GM19351 (cell line): ENCODE measurements at regions not wholly inside any gene's neighbourhood (a gene's known extent, or its start where the extent isn't known, plus 50 kb on each side); places are given as distances from the start of the nearest gene placed in this dataset.

Experiments used
- ATAC-seq: cut with Tn5 transposase; IDR thresholded peaks from one replicate; pipeline ENCODE4 v1.9.1; 2021; ENCODE audit warnings: mild to moderate bottlenecking, moderate library complexity; ENCODE audit not compliant: unreplicated experiment

DNA sequence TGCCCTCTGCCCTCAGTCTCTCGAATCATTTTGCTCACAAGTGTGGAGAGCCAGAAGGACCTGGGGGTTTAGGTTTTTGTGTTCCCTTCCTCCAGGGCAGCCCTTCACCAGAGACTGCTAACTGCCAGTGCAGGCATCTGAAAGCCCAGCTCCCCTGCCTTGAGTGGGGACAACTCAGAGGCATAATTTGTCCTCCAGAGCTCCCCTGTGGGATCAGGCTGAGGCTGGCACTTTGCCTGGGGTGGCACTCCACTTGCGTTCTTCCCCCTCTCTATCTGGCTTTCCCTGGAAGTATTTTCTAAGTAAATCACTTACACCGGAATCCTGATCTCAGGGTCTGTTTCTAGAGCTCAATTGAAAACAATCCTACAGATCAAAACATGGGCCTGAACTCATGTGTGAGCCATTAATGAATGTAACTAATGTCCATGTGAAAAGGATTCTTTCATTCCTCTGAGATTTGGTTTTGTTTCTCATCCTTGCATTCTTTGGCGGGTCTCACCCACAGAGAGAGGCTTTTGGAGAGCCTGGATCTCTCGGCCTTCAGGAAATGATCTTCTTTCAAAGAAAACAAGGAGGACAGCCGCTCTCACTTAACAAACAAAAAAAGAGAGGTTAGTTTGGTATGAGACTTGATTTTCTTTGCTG, 125.7 kb upstream of the RIPOR2 start:
- no peak for ATAC-seq

DNA sequence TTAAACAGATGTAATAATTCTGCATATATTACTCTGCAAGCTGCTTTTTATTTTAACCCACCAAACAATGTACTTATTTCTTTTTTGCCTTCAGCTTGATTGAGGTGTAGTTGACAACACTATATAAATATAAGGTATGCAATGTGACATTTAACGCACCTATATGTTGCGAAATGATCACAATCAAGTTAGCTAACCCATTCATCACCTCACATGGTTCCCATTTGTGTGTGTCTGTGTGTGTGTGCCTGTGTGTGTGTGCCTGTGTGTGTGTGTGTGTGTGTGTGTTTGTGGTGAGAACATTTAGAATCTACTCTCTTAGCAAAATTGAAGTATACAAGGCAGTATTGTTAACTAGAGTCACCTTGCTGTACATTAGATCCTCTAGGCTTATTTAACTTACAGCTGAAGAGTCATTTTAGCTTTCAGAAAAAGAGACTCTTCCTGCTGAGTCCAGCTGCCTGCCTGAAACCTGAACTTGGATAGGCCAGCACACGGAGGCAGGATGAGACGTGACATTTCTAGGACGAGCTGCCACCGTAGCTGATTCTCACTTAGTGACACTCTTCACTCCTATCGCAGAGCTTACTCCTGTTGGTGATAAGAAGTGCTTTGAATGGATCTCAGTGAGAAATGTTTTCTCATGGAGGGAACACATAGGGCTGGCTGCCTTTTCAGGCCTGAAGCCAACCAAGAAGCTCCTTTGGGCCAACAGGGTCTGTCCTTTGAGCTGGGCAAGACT, 126.5 kb upstream of the RIPOR2 start:
- ATAC-seq, result no peak

- no peak for ATAC-seq
Measured at GRCh38 chr6:25064006-25064405, 128.2 kb upstream of the RIPOR2 start.

GRCh38 chr6:25065666-25066065, 129.9 kb upstream of the RIPOR2 start:
- ATAC-seq, result no peak

- ATAC-seq, result no peak
Measured at GRCh38 chr6:25066593-25066992, 130.8 kb upstream of the RIPOR2 start.

GRCh38 chr6:25068866-25069265, 133.1 kb upstream of the RIPOR2 start:
- ATAC-seq, result no peak

GRCh38 chr6:25070547-25071366, 135.0 kb upstream of the RIPOR2 start:
- peak; percentile 84 for ATAC-seq

DNA sequence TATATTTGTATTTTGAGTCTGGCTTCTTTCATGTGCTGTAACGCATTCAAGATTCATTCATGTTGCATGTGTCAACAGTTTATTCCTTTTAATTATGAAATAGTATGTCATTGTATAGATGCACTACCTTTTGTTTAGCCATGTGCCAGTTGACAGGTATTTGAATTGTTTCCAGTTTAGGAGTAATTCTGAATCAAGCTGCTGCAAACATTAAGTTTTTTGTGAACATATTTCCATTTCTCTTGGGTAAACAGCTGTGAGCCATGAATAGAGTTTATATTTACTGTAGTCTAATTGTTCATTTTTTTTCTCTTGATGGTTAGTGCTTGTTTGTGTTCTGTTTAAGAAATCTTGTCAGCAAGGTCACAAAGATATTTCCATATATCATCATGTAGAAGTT, 142.4 kb upstream of the RIPOR2 start:
- ATAC-seq, result no peak

- no peak for ATAC-seq
Measured at GRCh38 chr6:25083784-25084507, 148.2 kb upstream of the RIPOR2 start.

DNA sequence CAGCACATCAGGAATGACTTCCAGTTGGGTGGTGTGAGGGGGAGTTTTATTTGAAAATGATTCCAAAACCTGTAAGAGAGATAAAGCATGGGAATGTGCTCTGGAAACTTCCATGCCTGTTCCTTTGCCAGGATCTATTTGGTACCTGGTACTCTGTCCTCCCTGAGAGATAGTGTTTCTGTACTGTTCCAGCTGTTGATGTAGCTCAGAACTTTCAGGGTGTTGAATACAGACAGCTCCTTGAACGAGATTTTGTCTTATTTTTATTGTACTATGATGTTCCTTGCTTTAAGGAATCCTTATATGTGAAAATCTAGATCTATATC, 148.7 kb upstream of the RIPOR2 start:
- no peak for ATAC-seq

DNA sequence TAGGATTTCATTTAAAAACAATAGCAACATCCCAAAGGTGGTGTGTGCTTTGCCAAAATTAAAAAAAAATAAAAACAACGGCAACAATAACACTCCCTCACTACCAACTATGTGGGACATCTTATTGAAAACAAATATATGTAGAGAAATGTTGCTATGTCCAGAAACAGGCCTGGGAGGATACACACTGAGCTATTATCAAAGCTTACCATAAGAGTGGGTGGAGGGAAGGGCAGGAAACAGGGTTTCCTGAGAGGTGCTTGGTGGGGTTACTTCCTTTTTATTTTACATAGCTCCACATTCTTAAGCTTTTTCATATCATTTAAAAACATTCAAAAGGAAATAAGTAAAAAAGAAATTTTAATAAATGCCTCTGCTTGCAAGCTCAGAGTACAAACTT, 150.0 kb upstream of the RIPOR2 start:
- no peak for ATAC-seq

GRCh38 chr6:25086500-25087091, 150.8 kb upstream of the RIPOR2 start:
- no peak for ATAC-seq

DNA sequence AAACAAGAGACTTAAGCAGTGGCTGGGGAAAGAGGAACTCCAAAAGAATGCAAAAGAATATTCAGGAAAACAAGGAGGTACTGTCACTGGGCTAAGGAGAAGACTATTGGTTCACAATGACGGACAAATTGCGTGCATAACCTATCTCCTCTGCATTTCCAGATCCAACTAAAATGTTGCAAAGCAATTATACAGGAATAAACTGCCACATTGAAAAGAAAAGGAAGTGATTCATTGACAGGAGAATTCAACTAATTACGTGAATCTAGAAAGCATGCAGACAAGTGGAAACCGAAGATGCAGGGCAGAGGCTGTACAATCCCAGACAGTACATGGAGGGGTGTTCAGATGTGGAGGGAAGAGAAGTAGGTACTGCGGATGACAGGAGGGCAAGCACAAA, 152.8 kb upstream of the RIPOR2 start:
- ATAC-seq, result no peak

- ATAC-seq, result no peak
Measured at GRCh38 chr6:25089442-25089841, 153.7 kb upstream of the RIPOR2 start.

DNA sequence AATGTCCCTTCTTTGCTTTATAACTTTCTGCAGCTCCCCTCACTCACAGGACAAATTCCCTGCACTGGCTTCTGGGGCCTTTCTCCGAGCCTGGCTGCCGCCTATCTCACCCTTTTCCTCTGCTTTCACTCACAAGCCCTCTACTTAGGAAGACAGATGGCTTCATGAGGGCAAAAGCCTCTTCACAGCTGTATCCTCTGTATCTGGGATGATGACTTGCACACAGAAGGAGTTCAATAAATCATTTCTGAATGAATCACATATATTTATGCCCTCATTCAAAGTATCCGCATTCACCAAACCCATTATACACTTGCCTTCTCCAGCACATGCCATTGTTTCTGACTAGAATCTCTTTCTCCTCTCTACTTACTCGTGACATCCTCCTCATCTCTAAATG, 159.0 kb upstream of the RIPOR2 start:
- ATAC-seq, result no peak

- no peak for ATAC-seq
Measured at GRCh38 chr6:25100288-25100687, 164.5 kb upstream of the RIPOR2 start.

DNA sequence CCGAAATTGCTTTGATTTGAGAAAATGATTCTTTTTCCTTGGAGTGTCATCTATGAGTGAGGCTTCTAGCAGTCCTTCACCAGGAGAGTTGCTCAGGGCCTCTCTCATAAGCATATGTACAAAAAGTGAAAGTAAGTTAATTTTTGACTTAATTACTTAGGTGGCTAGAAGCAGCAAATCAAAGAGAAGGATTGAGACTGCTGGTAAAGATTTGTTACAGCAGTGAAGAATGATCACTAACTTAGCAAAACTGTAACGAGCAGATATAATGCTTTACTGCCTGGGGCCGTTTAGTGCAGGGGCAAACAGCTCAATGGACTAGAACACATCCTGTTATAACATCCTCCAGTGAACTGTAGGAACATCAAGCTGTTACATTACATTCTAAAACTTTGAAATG, 167.8 kb upstream of the RIPOR2 start:
- no peak for ATAC-seq

- no peak for ATAC-seq
Measured at GRCh38 chr6:25105070-25105925, 169.5 kb upstream of the RIPOR2 start.

DNA sequence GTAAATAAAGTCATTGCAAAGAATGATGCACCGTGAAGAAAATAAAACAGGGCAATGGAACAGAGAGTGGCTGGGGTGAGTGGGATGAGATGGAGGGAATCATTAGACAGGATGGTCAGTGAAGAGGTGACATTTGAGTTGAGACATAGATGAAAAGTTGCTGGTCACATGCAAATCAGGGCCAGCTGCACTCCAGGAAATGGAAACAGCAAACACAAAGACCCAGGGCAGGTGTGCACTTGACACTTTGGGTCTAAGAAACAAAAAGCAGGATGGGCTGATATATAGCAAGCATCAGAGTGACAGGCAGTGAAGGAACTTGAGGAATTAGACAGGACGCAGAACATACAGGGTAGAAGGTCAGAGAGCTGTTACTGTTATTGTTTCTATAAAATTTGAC, 171.5 kb upstream of the RIPOR2 start:
- peak; percentile 54 for ATAC-seq

DNA sequence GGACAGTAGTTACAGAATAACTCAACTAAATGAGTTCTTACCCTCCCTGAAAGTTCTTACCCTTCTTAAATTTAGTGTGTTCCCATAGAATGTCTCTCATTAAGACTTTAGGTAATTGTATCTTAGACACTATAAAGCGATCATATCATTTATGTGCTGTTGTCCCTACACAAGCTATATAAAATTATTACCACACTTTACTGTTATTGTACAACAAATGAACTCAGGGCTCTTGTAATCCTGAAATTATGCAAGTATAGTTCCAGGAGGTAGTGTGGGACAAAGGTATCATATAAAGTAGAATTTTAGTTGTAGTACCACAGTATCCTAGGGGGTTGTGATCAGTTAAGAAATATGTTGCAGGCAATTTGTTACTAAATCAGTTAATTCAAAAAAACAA, 167.4 kb upstream of the CARMIL1 start:
- no peak for ATAC-seq
